Mucosa of descending colon (tissue), 3 donors: ENCODE measurements at regions not wholly inside any gene's neighbourhood (a gene's known extent, or its start where the extent isn't known, plus 50 kb on each side); places are given as distances from the start of the nearest gene placed in this dataset.

Experiments used
- ATAC-seq: fragments of 200-7000 bp; cut with Tn5 transposase; one replicate; pipeline ENCODE4 v1.9.1; 2020; ENCODE audit warnings: mild to moderate bottlenecking, moderate library complexity
- DNase-seq, 3 donors: peaks; one replicate each; pipeline ENCODE4 v3.0.0-alpha.2; 2020
- H3K36me3 ChIP-seq: fragments of 200-600 bp; one replicate; pipeline ENCODE4 v1.8.0; 2021; ENCODE audit warnings: low read depth, mild to moderate bottlenecking
- H3K4me1 ChIP-seq: fragments of 200-600 bp; one replicate; pipeline ENCODE4 v1.8.0; 2021; ENCODE audit warnings: low read depth, mild to moderate bottlenecking
- H3K4me3 ChIP-seq: fragments of 200-600 bp; one replicate; pipeline ENCODE4 v1.8.0; 2021; ENCODE audit warnings: mild to moderate bottlenecking
- H3K9me3 ChIP-seq: fragments of 200-600 bp; one replicate; pipeline ENCODE4 v1.8.0; 2021; ENCODE audit warnings: mild to moderate bottlenecking
- intact Hi-C, 2 donors: fragments of 100-400 bp; cut with DNase I in 1 of 2; cut with micrococcal nuclease in 1 of 2; formaldehyde crosslinking; loops; one replicate each; pipeline versions ENCODE4 v1.11.0 to v1.11.1; 2022; cut with DNase I, micrococcal nuclease
- TF ChIP-seq, protein P1 (sequence below): fragments of 200-600 bp; IDR thresholded peaks from one replicate; pipeline ENCODE4 v1.8.0; 2022; ENCODE audit warnings: antibody characterized with exemption, mild to moderate bottlenecking
- donor health status: DM: no; HTN: no; CAD: no; lungs with moderate emphysema.
- donor health status: DM: no; HTN: no; CAD: no.
- donor health status: DM: no; HTN: yes; CAD: no.

DNA sequence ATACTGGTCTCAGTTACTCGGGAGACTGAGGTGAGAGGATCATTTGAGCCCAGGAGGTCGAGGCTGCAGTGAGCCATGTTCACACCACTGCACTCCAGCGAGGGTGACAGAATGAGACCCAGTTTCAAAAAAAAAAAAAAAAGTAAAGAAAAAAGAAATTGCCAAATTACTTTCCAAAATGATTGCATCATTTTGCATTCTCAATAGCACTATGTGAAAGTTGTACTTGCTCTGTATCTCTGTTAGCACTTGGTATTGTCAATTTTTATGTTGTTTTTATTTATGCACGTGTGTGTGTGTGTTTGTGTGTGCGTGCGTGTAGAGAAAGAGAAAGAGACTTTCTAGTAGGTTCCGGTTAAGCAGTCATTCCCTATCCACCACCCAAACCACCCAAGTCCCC lies 328.4 kb downstream of the RAB3C start:
- ATAC-seq: no peak
- TF ChIP-seq, protein P1, sequence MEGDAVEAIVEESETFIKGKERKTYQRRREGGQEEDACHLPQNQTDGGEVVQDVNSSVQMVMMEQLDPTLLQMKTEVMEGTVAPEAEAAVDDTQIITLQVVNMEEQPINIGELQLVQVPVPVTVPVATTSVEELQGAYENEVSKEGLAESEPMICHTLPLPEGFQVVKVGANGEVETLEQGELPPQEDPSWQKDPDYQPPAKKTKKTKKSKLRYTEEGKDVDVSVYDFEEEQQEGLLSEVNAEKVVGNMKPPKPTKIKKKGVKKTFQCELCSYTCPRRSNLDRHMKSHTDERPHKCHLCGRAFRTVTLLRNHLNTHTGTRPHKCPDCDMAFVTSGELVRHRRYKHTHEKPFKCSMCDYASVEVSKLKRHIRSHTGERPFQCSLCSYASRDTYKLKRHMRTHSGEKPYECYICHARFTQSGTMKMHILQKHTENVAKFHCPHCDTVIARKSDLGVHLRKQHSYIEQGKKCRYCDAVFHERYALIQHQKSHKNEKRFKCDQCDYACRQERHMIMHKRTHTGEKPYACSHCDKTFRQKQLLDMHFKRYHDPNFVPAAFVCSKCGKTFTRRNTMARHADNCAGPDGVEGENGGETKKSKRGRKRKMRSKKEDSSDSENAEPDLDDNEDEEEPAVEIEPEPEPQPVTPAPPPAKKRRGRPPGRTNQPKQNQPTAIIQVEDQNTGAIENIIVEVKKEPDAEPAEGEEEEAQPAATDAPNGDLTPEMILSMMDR: no peak
- intact Hi-C loops: no loop called here
- no peaks in the 10 kb centered on the region for H3K9me3 ChIP-seq
- no peak overlapping the region for H3K4me3 ChIP-seq
- no peak for DNase-seq
- no peaks in the 10 kb centered on the region for H3K4me1 ChIP-seq
- no peaks in the 10 kb centered on the region for H3K36me3 ChIP-seq

DNA sequence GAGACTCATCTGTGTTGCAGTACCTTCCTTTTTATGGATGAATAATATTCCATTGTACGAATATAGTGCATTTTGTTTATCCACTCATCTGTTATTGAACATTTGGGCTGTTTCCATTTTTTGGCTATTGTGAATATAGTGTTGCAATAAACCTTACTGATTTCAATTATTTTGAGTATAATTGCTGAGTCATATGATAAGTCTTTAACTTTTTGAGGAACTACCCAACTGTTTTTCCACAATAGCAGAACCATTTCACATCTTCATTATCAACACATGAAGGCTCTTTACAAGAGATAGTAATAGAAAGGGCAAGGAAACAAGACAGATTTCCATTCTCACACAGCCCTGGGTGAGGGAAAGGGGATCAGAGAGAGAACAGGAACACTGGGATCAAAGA lies 329.2 kb downstream of the RAB3C start:
- H3K4me3 ChIP-seq: no peak overlapping the region
- TF ChIP-seq, protein P1: no peak
- no peaks in the 10 kb centered on the region for H3K4me1 ChIP-seq
- no peaks in the 10 kb centered on the region for H3K9me3 ChIP-seq
- H3K36me3 ChIP-seq: no peaks in the 10 kb centered on the region
- no peak for DNase-seq
- ATAC-seq: no peak
- intact Hi-C loops: no loop called here

DNA sequence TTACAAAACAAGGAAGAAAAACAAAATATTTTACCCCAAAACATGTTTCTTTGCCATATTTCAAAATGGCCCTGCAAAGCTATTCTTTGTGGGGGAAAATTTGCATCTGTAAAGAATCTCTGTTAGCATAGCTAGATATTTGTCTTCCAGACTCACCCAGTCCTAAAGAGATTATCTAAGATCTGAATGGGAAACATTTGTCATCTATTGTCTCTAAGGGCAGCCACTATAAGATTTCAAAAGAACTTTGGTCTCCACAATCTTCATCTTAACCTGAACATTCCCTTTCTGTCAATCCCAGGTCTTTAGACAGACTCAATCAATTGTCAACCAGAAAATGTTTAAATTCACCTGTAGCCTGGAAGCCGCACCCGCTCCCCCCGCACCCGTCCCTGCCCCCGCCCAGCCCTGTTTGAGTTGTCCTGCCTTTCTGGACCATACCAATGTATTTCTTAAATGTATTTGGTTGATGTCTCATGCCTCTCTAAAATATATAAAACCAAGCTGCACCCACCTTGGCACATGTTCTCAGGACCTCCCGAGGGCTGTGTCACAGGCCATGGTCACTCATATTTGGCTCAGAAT lies 330.6 kb downstream of the RAB3C start:
- ATAC-seq (no peak), DNase-seq (no peak)
- Histone ChIP-seq H3K9me3 (no peaks in the 10 kb centered on the region), H3K4me3 (no peak overlapping the region), H3K4me1 (no peaks in the 10 kb centered on the region), H3K36me3 (no peaks in the 10 kb centered on the region)
- intact Hi-C loops: no loop called here
- TF ChIP-seq, protein P1: no peak

DNA sequence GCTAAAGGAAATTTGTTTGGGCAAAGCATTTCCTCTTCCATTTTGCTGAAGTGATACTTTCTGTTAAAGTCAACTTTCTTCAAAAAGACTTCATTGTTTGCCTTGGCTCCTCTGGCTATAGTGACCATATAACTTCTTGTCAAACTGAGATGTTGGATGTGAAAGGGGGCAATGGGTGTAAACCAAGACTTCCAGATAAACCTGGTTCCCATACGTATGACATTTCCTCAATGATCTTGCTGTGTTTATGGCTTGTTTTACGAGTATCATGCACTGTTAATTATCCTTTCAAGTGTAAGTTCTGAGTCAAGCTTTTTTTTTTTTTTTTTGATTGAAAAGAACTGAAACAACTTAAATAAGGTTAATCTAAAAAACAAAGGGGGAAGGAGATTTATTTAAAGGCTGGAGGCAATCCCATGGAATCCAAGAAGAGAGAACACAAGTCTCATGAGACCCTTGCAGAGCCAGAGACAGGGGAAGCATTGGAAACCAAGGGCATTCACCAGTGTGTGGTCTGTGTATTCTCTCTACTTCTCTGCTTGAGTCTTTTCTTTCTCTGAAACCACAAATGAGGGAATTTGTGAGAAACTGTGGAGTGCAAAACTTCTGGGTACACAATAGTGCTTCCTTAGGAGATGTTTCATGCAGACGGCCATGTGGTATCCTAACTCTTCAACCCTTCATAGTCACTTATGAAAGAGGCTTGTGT lies 335.3 kb downstream of the RAB3C start:
- TF ChIP-seq, protein P1: no peak
- Histone ChIP-seq H3K4me3 (no peak overlapping the region), H3K36me3 (no peaks in the 10 kb centered on the region), H3K9me3 (no peaks in the 10 kb centered on the region), H3K4me1 (no peaks in the 10 kb centered on the region)
- intact Hi-C loops: no loop called here
- ATAC-seq (peak; percentile 62), DNase-seq (peak in 1 of 3 donors; percentile 12)
